Heart left ventricle (tissue), 13 donors: ENCODE measurements at regions not wholly inside any gene's neighbourhood (a gene's known extent, or its start where the extent isn't known, plus 50 kb on each side); places are given as distances from the start of the nearest gene placed in this dataset.

Source experiments
- POLR2A ChIP-seq, 2 donors: fragments of 450-650 bp; IDR thresholded peaks; one replicate each; pipeline ENCODE4 v1.6.1; 2017; ENCODE audit warnings: antibody characterized with exemption in 2 of 2, mild to moderate bottlenecking in 2 of 2, moderate library complexity in 2 of 2
- TF ChIP-seq, protein P1 (sequence below), 12 donors: fragments of 200-600 bp; sonication (generic) in 4 of 12; IDR thresholded peaks; one replicate each; pipeline versions ENCODE4 v1.5.0 to v1.8.0; 2018 to 2022; ENCODE audit warnings: antibody characterized with exemption in 12 of 12, mild to moderate bottlenecking in 5 of 12
- donor health status: ischemic (EF 13 %, LVEDD 7.1; RV severe dilation, severe dysfunction).
- donor health status: DM: no; HTN: yes; CAD: no.
- donor health status: DM: no; HTN: no; CAD: no.
- donor health status: ischemic (EF 25% LVEDD 6.9; RV normal size, moderate dysfunction).
- donor health status: ischemic (EF 25% LVEDD 5.7; RV mildly dilated, moderate dysfunction).
- donor health status: ischemic (EF 35%, LVEDD 5.7; RV mildly dilated, moderate dysfunction).
- donor health status: nonischemic (EF 11% LVEDD 7.7; RV severe dilation, severe dysfunction).
- donor health status: DM: yes; HTN: yes; CAD: no.
- donor health status: PGD.
- donor health status: ischemic (EF 29% LVEDD 5.4; RV normal size, mild dysfunction).
- donor health status: nonischemic (EF 23%, LVEDD 6.1; RV moderate dilation, normal function).

DNA sequence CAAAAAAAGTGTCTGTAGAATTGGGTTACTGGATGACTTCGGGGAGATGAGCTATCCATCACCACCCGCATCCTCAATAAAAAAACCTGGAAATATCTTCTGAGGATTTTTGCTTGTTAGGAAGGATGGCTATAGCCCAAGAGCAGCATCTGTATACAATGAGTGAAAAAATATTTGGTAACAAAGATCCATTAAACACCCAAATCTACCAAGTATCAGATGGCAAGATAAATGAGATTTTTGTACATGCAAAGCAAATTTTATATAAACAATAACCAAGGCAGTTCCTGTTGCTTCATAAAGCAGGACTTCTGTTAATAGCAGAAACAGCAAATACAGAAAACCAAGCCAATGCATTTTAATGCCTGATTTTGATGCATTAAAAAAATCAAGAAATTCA is 166.6 kb downstream of the SLC28A3 start:
- TF ChIP-seq, protein P1, sequence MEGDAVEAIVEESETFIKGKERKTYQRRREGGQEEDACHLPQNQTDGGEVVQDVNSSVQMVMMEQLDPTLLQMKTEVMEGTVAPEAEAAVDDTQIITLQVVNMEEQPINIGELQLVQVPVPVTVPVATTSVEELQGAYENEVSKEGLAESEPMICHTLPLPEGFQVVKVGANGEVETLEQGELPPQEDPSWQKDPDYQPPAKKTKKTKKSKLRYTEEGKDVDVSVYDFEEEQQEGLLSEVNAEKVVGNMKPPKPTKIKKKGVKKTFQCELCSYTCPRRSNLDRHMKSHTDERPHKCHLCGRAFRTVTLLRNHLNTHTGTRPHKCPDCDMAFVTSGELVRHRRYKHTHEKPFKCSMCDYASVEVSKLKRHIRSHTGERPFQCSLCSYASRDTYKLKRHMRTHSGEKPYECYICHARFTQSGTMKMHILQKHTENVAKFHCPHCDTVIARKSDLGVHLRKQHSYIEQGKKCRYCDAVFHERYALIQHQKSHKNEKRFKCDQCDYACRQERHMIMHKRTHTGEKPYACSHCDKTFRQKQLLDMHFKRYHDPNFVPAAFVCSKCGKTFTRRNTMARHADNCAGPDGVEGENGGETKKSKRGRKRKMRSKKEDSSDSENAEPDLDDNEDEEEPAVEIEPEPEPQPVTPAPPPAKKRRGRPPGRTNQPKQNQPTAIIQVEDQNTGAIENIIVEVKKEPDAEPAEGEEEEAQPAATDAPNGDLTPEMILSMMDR (IDR thresholded peaks at IDR 0.05), result no peak
- TF ChIP-seq POLR2A (IDR thresholded peaks at IDR 0.05), result no peak
